Uterus (tissue), 2 donors: ENCODE measurements at regions not wholly inside any gene's neighbourhood (a gene's known extent, or its start where the extent isn't known, plus 50 kb on each side); places are given as distances from the start of the nearest gene placed in this dataset.

Source experiments
- POLR2A ChIP-seq, 2 donors: fragments of 450-650 bp; IDR thresholded peaks; one replicate each; pipeline ENCODE4 v1.6.1; 2016; ENCODE audit warnings: antibody characterized with exemption in 2 of 2, mild to moderate bottlenecking in 1 of 2, moderate library complexity in 1 of 2
- TF ChIP-seq, protein P1 (sequence below), 4 experiments: fragments of 200-600 bp in 2 of 4; fragments of 450-650 bp in 2 of 4; sonication (generic) in 2 of 4; IDR thresholded peaks; one replicate each; pipeline ENCODE4 v1.5.1; 2016 to 2019; ENCODE audit warnings: antibody characterized with exemption in 4 of 4, mild to moderate bottlenecking in 2 of 4, moderate library complexity in 1 of 4

DNA sequence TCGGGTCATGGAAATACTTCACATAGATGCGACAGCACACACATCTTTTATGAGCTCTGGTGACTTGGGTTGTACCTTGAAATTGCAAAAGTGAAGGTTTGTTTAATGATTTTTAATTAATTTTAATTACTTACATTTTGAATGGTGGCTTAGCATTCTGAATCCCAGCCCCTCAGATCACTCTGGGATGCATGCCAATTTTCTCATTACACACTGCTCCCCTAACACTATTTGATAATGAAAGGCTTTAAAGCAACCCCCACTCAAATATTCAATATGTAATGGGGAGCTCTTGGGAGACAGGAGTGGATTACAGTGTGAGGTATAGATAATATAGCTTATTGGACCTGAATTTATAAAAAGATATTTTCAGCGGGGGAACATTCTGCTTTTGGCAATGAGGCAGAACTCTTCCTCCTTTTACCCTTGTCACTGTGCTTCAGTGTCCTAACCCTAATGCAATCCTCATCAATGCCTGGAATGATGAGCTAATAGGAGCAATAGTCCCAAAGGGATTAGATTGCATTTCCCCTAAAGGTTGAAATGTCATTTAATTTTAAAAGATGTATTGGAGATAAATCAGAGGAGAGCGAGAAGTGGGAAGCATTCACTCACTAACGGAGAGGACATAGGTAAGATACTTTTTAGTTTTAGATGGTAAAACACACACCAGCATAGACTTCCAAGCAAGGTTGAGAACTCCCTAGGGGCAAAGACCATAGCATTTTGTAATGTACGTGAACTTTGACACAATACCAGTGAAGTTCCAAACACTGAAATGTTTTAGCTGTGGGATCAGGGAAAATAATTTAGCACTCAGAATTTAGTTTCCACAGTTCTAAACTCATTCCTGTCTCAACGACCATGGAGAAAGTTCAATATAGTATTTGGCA, 384.1 kb upstream of the PLXNA2 start:
- no peak for TF ChIP-seq POLR2A (IDR thresholded peaks at IDR 0.05)
- TF ChIP-seq, protein P1, sequence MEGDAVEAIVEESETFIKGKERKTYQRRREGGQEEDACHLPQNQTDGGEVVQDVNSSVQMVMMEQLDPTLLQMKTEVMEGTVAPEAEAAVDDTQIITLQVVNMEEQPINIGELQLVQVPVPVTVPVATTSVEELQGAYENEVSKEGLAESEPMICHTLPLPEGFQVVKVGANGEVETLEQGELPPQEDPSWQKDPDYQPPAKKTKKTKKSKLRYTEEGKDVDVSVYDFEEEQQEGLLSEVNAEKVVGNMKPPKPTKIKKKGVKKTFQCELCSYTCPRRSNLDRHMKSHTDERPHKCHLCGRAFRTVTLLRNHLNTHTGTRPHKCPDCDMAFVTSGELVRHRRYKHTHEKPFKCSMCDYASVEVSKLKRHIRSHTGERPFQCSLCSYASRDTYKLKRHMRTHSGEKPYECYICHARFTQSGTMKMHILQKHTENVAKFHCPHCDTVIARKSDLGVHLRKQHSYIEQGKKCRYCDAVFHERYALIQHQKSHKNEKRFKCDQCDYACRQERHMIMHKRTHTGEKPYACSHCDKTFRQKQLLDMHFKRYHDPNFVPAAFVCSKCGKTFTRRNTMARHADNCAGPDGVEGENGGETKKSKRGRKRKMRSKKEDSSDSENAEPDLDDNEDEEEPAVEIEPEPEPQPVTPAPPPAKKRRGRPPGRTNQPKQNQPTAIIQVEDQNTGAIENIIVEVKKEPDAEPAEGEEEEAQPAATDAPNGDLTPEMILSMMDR (IDR thresholded peaks at IDR 0.05) = no peak
